H1 (cell line): ENCODE measurements at regions not wholly inside any gene's neighbourhood (a gene's known extent, or its start where the extent isn't known, plus 50 kb on each side); places are given as distances from the start of the nearest gene placed in this dataset.

Experiments
- CTCF ChIA-PET: fragments of 300-600 bp; sonication (Branson Sonifier 250); formaldehyde crosslinking; loops from one replicate; lab custom pipeline; 2021; ENCODE audit not compliant: partially characterized antibody; lab: Charles Lee
- POLR2A ChIA-PET: fragments of 300-600 bp; sonication (Branson Sonifier 250); formaldehyde crosslinking; loops from one replicate; lab custom pipeline; 2021; ENCODE audit warnings: inconsistent platforms; ENCODE audit not compliant: partially characterized antibody; lab: Charles Lee
- DNase-seq, 2 experiments: peaks; one replicate each; pipeline versions ENCODE4 v3.0.0 to v3.0.0-alpha.2; 2010 to 2022; ENCODE audit warnings: low spot score in 2 of 2, low read depth in 1 of 2, mixed read lengths in 1 of 2
- FAIRE-seq: peaks from 2 replicates; lab custom pipeline; 2011; peaks lifted over from hg19 to GRCh38; lab: Jason Lieb, UNC
- H2AFZ ChIP-seq: 2 replicates; pipeline ENCODE4 v1.8.1; 2012; ENCODE audit warnings: low read length, inconsistent platforms
- H2AK5ac ChIP-seq: 2 replicates; pipeline ENCODE4 v1.6.1; 2013; ENCODE audit warnings: low read depth, low read length
- H2BK120ac ChIP-seq: replicated peaks from 2 replicates; pipeline ENCODE3; 2013; ENCODE audit warnings: low read depth, low read length, inconsistent platforms
- H2BK12ac ChIP-seq: 2 replicates; pipeline ENCODE4 v1.6.1; 2013; ENCODE audit warnings: low read depth, low read length
- H2BK15ac ChIP-seq: 2 replicates; pipeline ENCODE4 v1.6.1; 2013; ENCODE audit warnings: low read length
- H2BK20ac ChIP-seq: 2 replicates; pipeline ENCODE4 v1.6.1; 2013; ENCODE audit warnings: low read length
- H2BK5ac ChIP-seq: 2 replicates; pipeline ENCODE4 v1.6.1; 2013; ENCODE audit warnings: low read depth, low read length
- H3K14ac ChIP-seq: 2 replicates; pipeline ENCODE4 v1.6.1; 2013; ENCODE audit warnings: inconsistent platforms; ENCODE audit not compliant: insufficient read length
- H3K18ac ChIP-seq: 2 replicates; pipeline ENCODE4 v1.6.1; 2013; ENCODE audit warnings: low read length; ENCODE audit errors: extremely low read depth
- H3K23ac ChIP-seq: 2 replicates; pipeline ENCODE4 v1.6.1; 2013; ENCODE audit warnings: inconsistent platforms; ENCODE audit not compliant: insufficient read length
- H3K23me2 ChIP-seq: 2 replicates; pipeline ENCODE4 v1.6.1; 2013; ENCODE audit warnings: low read depth, low read length
- H3K27ac ChIP-seq: 2 replicates; pipeline ENCODE4 v1.6.1; 2011; ENCODE audit warnings: low read depth, low read length, inconsistent platforms
- H3K27me3 ChIP-seq, 4 experiments: replicated peaks in 1 of 4; 1 replicate in 1 of 4; 2 replicates in 3 of 4; pipeline versions ENCODE4 v1.6.1 to v1.8.1; 2011 to 2013; ENCODE audit warnings: low read length in 3 of 4, mild to moderate bottlenecking in 3 of 4, inconsistent platforms in 2 of 4, mixed read lengths in 2 of 4, moderate library complexity in 1 of 4; ENCODE audit not compliant: control insufficient read depth in 3 of 4, insufficient read depth in 3 of 4; ENCODE audit errors: extremely low read depth in 1 of 4
- H3K36me3 ChIP-seq, 4 experiments: 2 replicates each; pipeline versions ENCODE4 v1.6.1 to v1.8.1; 2011 to 2013; ENCODE audit warnings: mild to moderate bottlenecking in 4 of 4, low read length in 3 of 4, moderate library complexity in 2 of 4, control low read depth in 1 of 4, inconsistent platforms in 1 of 4; ENCODE audit not compliant: insufficient read depth in 4 of 4, control insufficient read depth in 2 of 4
- H3K4ac ChIP-seq: replicated peaks from 2 replicates; pipeline ENCODE3; 2013; ENCODE audit warnings: low read length, low read depth, mixed read lengths, inconsistent platforms; ENCODE audit not compliant: insufficient read length
- H3K4me1 ChIP-seq, 4 experiments: replicated peaks in 1 of 4; 1 replicate in 1 of 4; 2 replicates in 3 of 4; pipeline versions ENCODE4 v1.6.1 to v1.8.1; 2011 to 2013; ENCODE audit warnings: low read length in 3 of 4, inconsistent platforms in 2 of 4, mixed read lengths in 1 of 4; ENCODE audit not compliant: insufficient read depth in 4 of 4, control insufficient read depth in 3 of 4
- H3K4me2 ChIP-seq, 2 experiments: 2 replicates each; pipeline versions ENCODE4 v1.6.1 to v1.8.1; 2011 to 2013; ENCODE audit warnings: low read depth in 2 of 2, low read length in 2 of 2, control low read depth in 1 of 2, inconsistent platforms in 1 of 2, mild to moderate bottlenecking in 1 of 2; ENCODE audit not compliant: insufficient read depth in 1 of 2
- H3K4me3 ChIP-seq, 4 experiments: fragments of 200-600, 300-600 bp in 1 of 4; sonication (generic), shearing (Covaris generic), sonication (Bioruptor Twin) in 1 of 4; 2 replicates each; pipeline versions ENCODE4 v1.5.1 to v1.8.1; 2011 to 2016; ENCODE audit warnings: low read length in 4 of 4, low read depth in 3 of 4, control low read depth in 2 of 4, inconsistent platforms in 2 of 4, mild to moderate bottlenecking in 2 of 4, mixed read lengths in 1 of 4, moderate library complexity in 1 of 4; ENCODE audit not compliant: insufficient read depth in 2 of 4; ENCODE audit errors: extremely low read depth in 1 of 4
- H3K56ac ChIP-seq: replicated peaks from 2 replicates; pipeline ENCODE3; 2013; ENCODE audit warnings: low read depth, mild to moderate bottlenecking, mixed read lengths, low read length, inconsistent platforms; ENCODE audit not compliant: insufficient read length
- H3K79me1 ChIP-seq: 2 replicates; pipeline ENCODE4 v1.6.1; 2013; ENCODE audit warnings: low read depth, low read length, control low read depth
- H3K79me2 ChIP-seq, 2 experiments: 2 replicates each; pipeline versions ENCODE4 v1.6.1 to v1.8.1; 2012 to 2013; ENCODE audit warnings: low read length in 2 of 2, mild to moderate bottlenecking in 2 of 2, inconsistent platforms in 1 of 2; ENCODE audit not compliant: insufficient read depth in 2 of 2, control insufficient read depth in 1 of 2
- H3K9ac ChIP-seq, 4 experiments: replicated peaks in 1 of 4; 1 replicate in 1 of 4; 2 replicates in 3 of 4; pipeline versions ENCODE4 v1.6.1 to v1.8.1; 2011 to 2013; ENCODE audit warnings: low read depth in 3 of 4, low read length in 3 of 4, control low read depth in 2 of 4, mild to moderate bottlenecking in 2 of 4, moderate library complexity in 2 of 4, inconsistent platforms in 1 of 4; ENCODE audit errors: extremely low read depth in 1 of 4
- H3K9me3 ChIP-seq, 2 experiments: 2 replicates each; pipeline versions ENCODE4 v1.6.1 to v1.8.1; 2012 to 2013; ENCODE audit warnings: mild to moderate bottlenecking in 2 of 2, moderate library complexity in 2 of 2, control low read depth in 1 of 2, inconsistent platforms in 1 of 2, low read depth in 1 of 2, low read length in 1 of 2, mixed read lengths in 1 of 2; ENCODE audit not compliant: insufficient read depth in 2 of 2
- H4K20me1 ChIP-seq, 2 experiments: replicated peaks in 1 of 2; 2 replicates each; pipeline versions ENCODE3 to v1.8.1; 2011 to 2013; ENCODE audit warnings: inconsistent platforms in 2 of 2, low read length in 2 of 2, mild to moderate bottlenecking in 1 of 2; ENCODE audit not compliant: insufficient read depth in 2 of 2, control insufficient read depth in 1 of 2
- H4K5ac ChIP-seq: 2 replicates; pipeline ENCODE4 v1.6.1; 2013; ENCODE audit warnings: low read length, low read depth, mixed read lengths, inconsistent platforms; ENCODE audit not compliant: insufficient read length
- H4K8ac ChIP-seq: 2 replicates; pipeline ENCODE4 v1.8.0; 2013; ENCODE audit warnings: mild to moderate bottlenecking, moderate library complexity, low read length, inconsistent platforms; ENCODE audit not compliant: insufficient read depth; ENCODE audit errors: extremely low read depth
- H4K91ac ChIP-seq: replicated peaks from 2 replicates; pipeline ENCODE3; 2013; ENCODE audit warnings: low read length, mixed read lengths, inconsistent platforms; ENCODE audit not compliant: insufficient read length
- ATF3 ChIP-seq: IDR thresholded peaks from 2 replicates; pipeline ENCODE4 v1.6.1; 2011; ENCODE audit warnings: low read depth, mild to moderate bottlenecking, low read length; ENCODE audit not compliant: insufficient read depth
- BCL11A ChIP-seq, 2 experiments: IDR thresholded peaks; one replicate each; pipeline ENCODE4 v1.6.1; 2011; ENCODE audit warnings: low read depth in 2 of 2, low read length in 2 of 2, mild to moderate bottlenecking in 2 of 2
- CHD1 ChIP-seq: IDR thresholded peaks from 2 replicates; pipeline ENCODE4 v1.6.1; 2012; ENCODE audit warnings: low read depth, low read length, improper control_type of control experiment
- CREB1 ChIP-seq: IDR thresholded peaks from 2 replicates; pipeline ENCODE4 v1.6.1; 2012; ENCODE audit warnings: inconsistent platforms
- E2F6 ChIP-seq: IDR thresholded peaks from 2 replicates; pipeline ENCODE4 v1.6.1; 2012; ENCODE audit warnings: inconsistent platforms
- HDAC6 ChIP-seq: IDR thresholded peaks from one replicate; pipeline ENCODE4 v1.7.1; 2012; ENCODE audit warnings: low read depth, mild to moderate bottlenecking, inconsistent platforms, low read length, moderate library complexity
- KDM1A ChIP-seq: fragments of 200-600, 300-600 bp; sonication (generic); IDR thresholded peaks from 2 replicates; pipeline ENCODE4 v1.7.1; 2016; ENCODE audit warnings: mild to moderate bottlenecking, low read length, borderline replicate concordance
- NANOG ChIP-seq: IDR thresholded peaks from 2 replicates; pipeline ENCODE4 v1.6.1; 2011; ENCODE audit warnings: low read length, low read depth, mild to moderate bottlenecking, inconsistent platforms; ENCODE audit not compliant: insufficient read depth, poor library complexity, severe bottlenecking
- NRF1 ChIP-seq: IDR thresholded peaks from 2 replicates; pipeline ENCODE4 v1.6.1; 2011; ENCODE audit warnings: mild to moderate bottlenecking, low read depth, low read length, improper control_type of control experiment
- POU5F1 ChIP-seq: IDR thresholded peaks from 2 replicates; pipeline ENCODE4 v1.6.1; 2011; ENCODE audit warnings: low read depth, mild to moderate bottlenecking, low read length, moderate library complexity
- RFX5 ChIP-seq: IDR thresholded peaks from 2 replicates; pipeline ENCODE4 v1.6.1; 2011; ENCODE audit warnings: low read depth, low read length, improper control_type of control experiment, borderline replicate concordance
- RNF2 ChIP-seq: fragments of 200-900, 300-1000 bp; sonication (generic); IDR thresholded peaks from 2 replicates; pipeline ENCODE4 v1.7.1; 2016; ENCODE audit warnings: borderline replicate concordance, low read depth, mild to moderate bottlenecking, antibody characterized with exemption, low read length; ENCODE audit not compliant: poor library complexity, severe bottlenecking; ENCODE audit errors: missing control alignments
- SP4 ChIP-seq: IDR thresholded peaks from 2 replicates; pipeline ENCODE4 v1.6.1; 2012; ENCODE audit warnings: low read length, inconsistent platforms
- WGBS, 2 experiments: shearing (Covaris generic) in 1 of 2; methylation state at CpG; one replicate each; pipeline versions ENCODE4 v1.1.6 to v1.1.7; 2013 to 2015; ENCODE audit warnings: low lambda C conversion rate in 2 of 2, mixed read lengths in 2 of 2, inconsistent platforms in 1 of 2, low coverage in 1 of 2, missing lambda C conversion rate in 1 of 2; ENCODE audit not compliant: insufficient replicate concordance in 2 of 2, insufficient coverage in 1 of 2, insufficient read length in 1 of 2; ENCODE audit errors: extremely low coverage in 1 of 2, missing lambda C conversion rate in 1 of 2; 5-methylcytosine and 5-hydroxymethylcytosine counted together

GRCh38 chr6:63424636-63425035 is 104.9 kb upstream of the LGSN start:
- Histone ChIP-seq H3K4ac (no peak overlapping the region), H3K9me3 (no peaks in the 10 kb centered on the region; a peak in 1 of 4 replicates), H3K79me1 (no peaks in the 10 kb centered on the region), H3K14ac (no peak overlapping the region), H3K4me1 (no peaks in the 10 kb centered on the region), H3K23me2 (no peaks in the 10 kb centered on the region), H3K27ac (no peak overlapping the region), H3K18ac (no peak overlapping the region), H2AFZ (no peak overlapping the region), H2BK5ac (no peak overlapping the region), H3K27me3 (no peaks in the 10 kb centered on the region), H4K91ac (no peak overlapping the region), H2AK5ac (no peak overlapping the region), H4K8ac (no peak overlapping the region), H3K56ac (no peak overlapping the region), H3K36me3 (no peaks in the 10 kb centered on the region), H3K9ac (no peak overlapping the region), H4K20me1 (no peaks in the 10 kb centered on the region)
- ChIA-PET CTCF (no interaction called here), POLR2A (no interaction called here)
- 100% methylated on average over 1 of the region's 1 CpG; no CpG with 5 or more reads in 1 of the 2 experiments for WGBS, 2 experiments
- no peak for DNase-seq
- no peak for FAIRE-seq
- TF ChIP-seq CREB1 = no peak
- TF ChIP-seq KDM1A = no peak
- TF ChIP-seq RNF2 = no peak
- TF ChIP-seq NRF1 = no peak
- no peak for TF ChIP-seq NANOG
- TF ChIP-seq BCL11A (IDR thresholded peaks at IDR 0.05; ENCODE audit: low read depth in 2 of 2, low read length in 2 of 2) = no peak
- no peak for TF ChIP-seq HDAC6
- TF ChIP-seq SP4 = no peak
- no peak for TF ChIP-seq ATF3
- TF ChIP-seq RFX5 = no peak
- no peak for TF ChIP-seq CHD1
- TF ChIP-seq E2F6 = no peak
- no peak for TF ChIP-seq POU5F1
- TF ChIP-seq, all 59 proteins: peak for 0
- H2BK120ac ChIP-seq = no peak overlapping the region
- no peak overlapping the region for H3K4me3 ChIP-seq
- H3K23ac ChIP-seq = no peak overlapping the region
- no peak overlapping the region for H2BK12ac ChIP-seq
- no peak overlapping the region for H2BK20ac ChIP-seq
- no peak overlapping the region for H4K5ac ChIP-seq
- no peak overlapping the region for H2BK15ac ChIP-seq
- no peaks in the 10 kb centered on the region for H3K79me2 ChIP-seq
- H3K4me2 ChIP-seq = no peak overlapping the region
